Activated CD4-positive, alpha-beta T cell treated with anti-CD3 and anti-CD28 coated beads, Interleukin-2, amount 10 ng/mL, durations not matched to agents 24 days and 14 days (primary cell): ENCODE measurements at regions not wholly inside any gene's neighbourhood (a gene's known extent, or its start where the extent isn't known, plus 50 kb on each side); places are given as distances from the start of the nearest gene placed in this dataset.
"Not testable (repeated sequence)": the region's sequence is repeated elsewhere in the genome, so short reads cannot be mapped to it uniquely, and the experiment has no call there.

Source experiments
- DNase-seq: peaks from one replicate; pipeline ENCODE4 v3.0.0; 2022
- H3K27ac Mint-ChIP-seq: one replicate; pipeline ENCODE4 v1.8.0; 2022; ENCODE audit warnings: mild to moderate bottlenecking, mixed read lengths
- H3K27me3 Mint-ChIP-seq: one replicate; pipeline ENCODE4 v1.8.0; 2022; ENCODE audit warnings: mixed read lengths
- H3K36me3 Mint-ChIP-seq: one replicate; pipeline ENCODE4 v1.8.0; 2022; ENCODE audit warnings: low read depth, mild to moderate bottlenecking, mixed read lengths
- H3K4me1 Mint-ChIP-seq: one replicate; pipeline ENCODE4 v1.8.0; 2021; ENCODE audit warnings: mixed read lengths
- H3K4me3 Mint-ChIP-seq: one replicate; pipeline ENCODE4 v1.8.0; 2022; ENCODE audit warnings: mild to moderate bottlenecking, moderate library complexity, mixed read lengths
- H3K9me3 Mint-ChIP-seq: one replicate; pipeline ENCODE4 v1.8.0; 2021; ENCODE audit warnings: mixed read lengths
- intact Hi-C: fragments of 100-400 bp; cut with micrococcal nuclease; formaldehyde crosslinking; loops from one replicate; pipeline ENCODE4 v1.15.1; 2023

GRCh38 chr13:63249411-63250187 lies 1834.0 kb upstream of the PCDH20 start:
- intact Hi-C loops, result no loop called here
- Mint-ChIP-seq H3K4me1 (no peaks in the 10 kb centered on the region), H3K27ac (no peak overlapping the region), H3K9me3 (no peaks in the 10 kb centered on the region), H3K27me3 (no peaks in the 10 kb centered on the region), H3K4me3 (no peak overlapping the region), H3K36me3 (no peaks in the 10 kb centered on the region)
- no peak for DNase-seq

GRCh38 chr13:63236667-63237396 lies 1821.2 kb upstream of the PCDH20 start:
- H3K27me3 Mint-ChIP-seq, H3K9me3 Mint-ChIP-seq, intact Hi-C loops, H3K27ac Mint-ChIP-seq, H3K4me1 Mint-ChIP-seq, H3K4me3 Mint-ChIP-seq, DNase-seq, H3K36me3 Mint-ChIP-seq: not testable (repeated sequence)

GRCh38 chr13:63218596-63218995 lies 1802.9 kb upstream of the PCDH20 start:
- intact Hi-C loops, H3K4me1 Mint-ChIP-seq, H3K4me3 Mint-ChIP-seq, H3K36me3 Mint-ChIP-seq, H3K27ac Mint-ChIP-seq, DNase-seq, H3K27me3 Mint-ChIP-seq: not testable (repeated sequence)
- H3K9me3 Mint-ChIP-seq, result peaks cover 16% of the 10 kb centered on the region

GRCh38 chr13:63209330-63210017 lies 1793.8 kb upstream of the PCDH20 start:
- H3K27me3 Mint-ChIP-seq, result no peaks in the 10 kb centered on the region
- intact Hi-C loops, result no loop called here
- H3K4me3 Mint-ChIP-seq, result no peak overlapping the region
- H3K36me3 Mint-ChIP-seq, result no peaks in the 10 kb centered on the region
- H3K9me3 Mint-ChIP-seq, result peaks cover under 1% of the 10 kb centered on the region
- no peaks in the 10 kb centered on the region for H3K4me1 Mint-ChIP-seq
- no peak for DNase-seq
- H3K27ac Mint-ChIP-seq, result no peak overlapping the region

- Mint-ChIP-seq H3K4me1 (no peaks in the 10 kb centered on the region), H3K27me3 (no peaks in the 10 kb centered on the region), H3K9me3 (no peaks in the 10 kb centered on the region), H3K4me3 (no peak overlapping the region), H3K36me3 (no peaks in the 10 kb centered on the region), H3K27ac (no peak overlapping the region)
- DNase-seq, result no peak
- intact Hi-C loops, result no loop called here
Measured at GRCh38 chr13:63208826-63209225, 1793.2 kb upstream of the PCDH20 start.

- Mint-ChIP-seq H3K27ac (no peak overlapping the region), H3K9me3 (no peaks in the 10 kb centered on the region), H3K4me1 (no peaks in the 10 kb centered on the region), H3K4me3 (no peak overlapping the region), H3K36me3 (no peaks in the 10 kb centered on the region), H3K27me3 (no peaks in the 10 kb centered on the region)
- intact Hi-C loops, result no loop called here
- DNase-seq, result no peak
Measured at GRCh38 chr13:63206461-63206860, 1790.8 kb upstream of the PCDH20 start.

GRCh38 chr13:63201493-63201892 lies 1785.8 kb upstream of the PCDH20 start:
- Mint-ChIP-seq H3K4me1 (no peaks in the 10 kb centered on the region), H3K27ac (no peak overlapping the region), H3K4me3 (no peak overlapping the region), H3K27me3 (no peaks in the 10 kb centered on the region), H3K36me3 (no peaks in the 10 kb centered on the region), H3K9me3 (no peaks in the 10 kb centered on the region)
- no peak for DNase-seq
- intact Hi-C loops, result no loop called here

- Mint-ChIP-seq H3K4me3 (no peak overlapping the region), H3K36me3 (no peaks in the 10 kb centered on the region), H3K27ac (no peak overlapping the region), H3K4me1 (no peaks in the 10 kb centered on the region), H3K27me3 (no peaks in the 10 kb centered on the region), H3K9me3 (peaks cover 4% of the 10 kb centered on the region)
- intact Hi-C loops, result no loop called here
- DNase-seq, result no peak
Measured at GRCh38 chr13:63199508-63199907, 1783.9 kb upstream of the PCDH20 start.

- no peak overlapping the region for H3K27ac Mint-ChIP-seq
- H3K36me3 Mint-ChIP-seq, result no peaks in the 10 kb centered on the region
- no peak overlapping the region for H3K4me3 Mint-ChIP-seq
- no peaks in the 10 kb centered on the region for H3K4me1 Mint-ChIP-seq
- H3K9me3 Mint-ChIP-seq, result peaks cover 4% of the 10 kb centered on the region
- intact Hi-C loops, result no loop called here
- no peaks in the 10 kb centered on the region for H3K27me3 Mint-ChIP-seq
- DNase-seq, result no peak
Measured at GRCh38 chr13:63198071-63198470, 1782.4 kb upstream of the PCDH20 start.

- Mint-ChIP-seq H3K27me3 (no peaks in the 10 kb centered on the region), H3K9me3 (peaks cover 8% of the 10 kb centered on the region), H3K4me1 (no peaks in the 10 kb centered on the region), H3K4me3 (no peak overlapping the region), H3K27ac (no peak overlapping the region), H3K36me3 (no peaks in the 10 kb centered on the region)
- intact Hi-C loops, result no loop called here
- no peak for DNase-seq
Measured at GRCh38 chr13:63195726-63196125, 1780.1 kb upstream of the PCDH20 start.

- intact Hi-C loops, result no loop called here
- Mint-ChIP-seq H3K36me3 (no peaks in the 10 kb centered on the region), H3K4me1 (no peaks in the 10 kb centered on the region), H3K27me3 (no peaks in the 10 kb centered on the region), H3K27ac (no peak overlapping the region), H3K4me3 (no peak overlapping the region), H3K9me3 (peaks cover 6% of the 10 kb centered on the region)
- DNase-seq, result no peak
Measured at GRCh38 chr13:63190742-63191141, 1775.1 kb upstream of the PCDH20 start.

- no peak overlapping the region for H3K4me3 Mint-ChIP-seq
- no peaks in the 10 kb centered on the region for H3K27me3 Mint-ChIP-seq
- no peak for DNase-seq
- H3K9me3 Mint-ChIP-seq, result peaks cover 4% of the 10 kb centered on the region
- intact Hi-C loops, result no loop called here
- no peaks in the 10 kb centered on the region for H3K36me3 Mint-ChIP-seq
- H3K4me1 Mint-ChIP-seq, result no peaks in the 10 kb centered on the region
- H3K27ac Mint-ChIP-seq, result no peak overlapping the region
Measured at GRCh38 chr13:63190219-63190618, 1774.6 kb upstream of the PCDH20 start.

GRCh38 chr13:63189712-63190111 lies 1774.1 kb upstream of the PCDH20 start:
- Mint-ChIP-seq H3K36me3 (no peaks in the 10 kb centered on the region), H3K4me3 (no peak overlapping the region), H3K9me3 (peaks cover 4% of the 10 kb centered on the region), H3K4me1 (no peaks in the 10 kb centered on the region), H3K27ac (no peak overlapping the region), H3K27me3 (no peaks in the 10 kb centered on the region)
- intact Hi-C loops, result no loop called here
- DNase-seq, result no peak

GRCh38 chr13:63184693-63185092 lies 1769.0 kb upstream of the PCDH20 start:
- intact Hi-C loops, result no loop called here
- no peak overlapping the region for H3K27ac Mint-ChIP-seq
- H3K4me1 Mint-ChIP-seq, result no peaks in the 10 kb centered on the region
- no peak overlapping the region for H3K4me3 Mint-ChIP-seq
- DNase-seq, result no peak
- no peaks in the 10 kb centered on the region for H3K27me3 Mint-ChIP-seq
- H3K9me3 Mint-ChIP-seq, result peaks cover 4% of the 10 kb centered on the region
- no peaks in the 10 kb centered on the region for H3K36me3 Mint-ChIP-seq
